ENCODE measurements at regions not wholly inside any gene's neighbourhood (a gene's known extent, or its start where the extent isn't known, plus 50 kb on each side); places are given as distances from the start of the nearest gene placed in this dataset.

Small RNAs in the stretch of these regions (small RNA-seq; reads per million reads assigned to genes)
- 0 reads per million in 3 experiments for gene RNU6-403P

Data from neural cell (in vitro differentiated cells).